B cell (primary cell): ENCODE measurements at regions not wholly inside any gene's neighbourhood (a gene's known extent, or its start where the extent isn't known, plus 50 kb on each side); places are given as distances from the start of the nearest gene placed in this dataset.

Experiments
- ATAC-seq: fragments of 200-7000 bp; cut with Tn5 transposase; one replicate; pipeline ENCODE4 v1.10.0; 2021; ENCODE audit warnings: low read depth, mild to moderate bottlenecking, moderate number of reproducible peaks, moderate library complexity
- CTCF ChIA-PET: fragments of 350-600 bp; sonication (Branson Sonifier 250); formaldehyde crosslinking; loops from one replicate; lab custom pipeline; 2021; ENCODE audit warnings: antibody characterized with exemption, inconsistent platforms; lab: Charles Lee
- POLR2A ChIA-PET: fragments of 350-600 bp; sonication (Branson Sonifier 250); formaldehyde crosslinking; loops from one replicate; lab custom pipeline; 2021; ENCODE audit warnings: antibody characterized with exemption; lab: Charles Lee
- DNase-seq: peaks from one replicate; pipeline ENCODE4 v3.0.0; 2013
- H2AFZ ChIP-seq: 2 replicates; pipeline ENCODE4 v1.6.1; 2012; ENCODE audit warnings: mild to moderate bottlenecking, low read depth, low read length; ENCODE audit not compliant: insufficient read depth, poor library complexity, severe bottlenecking
- H3K27ac ChIP-seq, 2 donors: 1 replicate in 1 of 2; 2 replicates in 1 of 2; pipeline ENCODE4 v1.5.1; 2012 to 2013; ENCODE audit warnings: low read length in 2 of 2, mild to moderate bottlenecking in 2 of 2, moderate library complexity in 1 of 2
- H3K27me3 ChIP-seq, 4 experiments: fragments of 200-600 bp in 1 of 4; sonication (generic) in 1 of 4; replicated peaks in 1 of 4; 1 replicate in 2 of 4; 2 replicates in 2 of 4; pipeline versions ENCODE4 v1.6.1 to v1.7.0; 2013 to 2016; ENCODE audit warnings: low read length in 3 of 4, mild to moderate bottlenecking in 2 of 4, mixed read lengths in 1 of 4, moderate library complexity in 1 of 4; ENCODE audit not compliant: insufficient read depth in 4 of 4, control insufficient read depth in 3 of 4; ENCODE audit errors: control extremely low read depth in 1 of 4
- H3K36me3 ChIP-seq, 2 experiments: replicated peaks in 1 of 2; 1 replicate in 1 of 2; 2 replicates in 1 of 2; pipeline versions ENCODE4 v1.6.1 to v1.7.1; 2013; ENCODE audit warnings: low read length in 1 of 2; ENCODE audit not compliant: insufficient read depth in 2 of 2, control insufficient read depth in 1 of 2; ENCODE audit errors: control extremely low read depth in 1 of 2, extremely low read depth in 1 of 2
- H3K4me1 ChIP-seq, 2 donors: fragments of 200-600 bp in 1 of 2; sonication (generic) in 1 of 2; 1 replicate in 1 of 2; 2 replicates in 1 of 2; pipeline versions ENCODE4 v1.5.1 to v1.6.1; 2013 to 2017; ENCODE audit warnings: low read length in 2 of 2; ENCODE audit not compliant: control insufficient read depth in 2 of 2, insufficient read depth in 2 of 2
- H3K4me2 ChIP-seq: replicated peaks from 2 replicates; pipeline ENCODE3; 2012; ENCODE audit warnings: mild to moderate bottlenecking, low read depth, low read length; ENCODE audit not compliant: poor library complexity, severe bottlenecking
- H3K4me3 ChIP-seq, 5 experiments: fragments of 200-600 bp in 1 of 5; sonication (generic) in 1 of 5; 1 replicate in 3 of 5; 2 replicates in 2 of 5; pipeline versions ENCODE4 v1.5.1 to v1.7.0; 2011 to 2016; ENCODE audit warnings: low read length in 4 of 5, mild to moderate bottlenecking in 4 of 5, low read depth in 2 of 5, control low read depth in 1 of 5, moderate library complexity in 1 of 5; ENCODE audit not compliant: insufficient read depth in 1 of 5; ENCODE audit errors: control extremely low read depth in 1 of 5, extremely low read depth in 1 of 5
- H3K79me2 ChIP-seq: fragments of 200-600 bp; sonication (generic); one replicate; pipeline ENCODE4 v1.6.0; 2016; ENCODE audit warnings: low read length; ENCODE audit not compliant: control insufficient read depth, insufficient read depth
- H3K9ac ChIP-seq: fragments of 200-600 bp; sonication (generic); 2 replicates; pipeline ENCODE4 v1.6.1; 2017; ENCODE audit warnings: mild to moderate bottlenecking, low read length, moderate library complexity
- H3K9me3 ChIP-seq, 3 donors: one replicate each; pipeline versions ENCODE4 v1.6.1 to v1.7.1; 2013; ENCODE audit warnings: low read length in 2 of 3; ENCODE audit not compliant: control insufficient read depth in 2 of 3, insufficient read depth in 1 of 3; ENCODE audit errors: control extremely low read depth in 1 of 3
- H4K20me1 ChIP-seq: 2 replicates; pipeline ENCODE4 v1.6.0; 2012; ENCODE audit warnings: mild to moderate bottlenecking, low read length; ENCODE audit not compliant: insufficient read depth, control insufficient read depth, poor library complexity, severe bottlenecking
- H3K27ac Mint-ChIP-seq: one replicate; pipeline ENCODE4 v1.8.0; 2021; ENCODE audit warnings: mixed read lengths
- H3K27me3 Mint-ChIP-seq: one replicate; pipeline ENCODE4 v1.8.0; 2021; ENCODE audit warnings: mixed read lengths
- H3K4me1 Mint-ChIP-seq: one replicate; pipeline ENCODE4 v1.8.0; 2021; ENCODE audit warnings: mixed read lengths
- H3K4me3 Mint-ChIP-seq: one replicate; pipeline ENCODE4 v1.8.0; 2021; ENCODE audit warnings: mixed read lengths
- H3K9me3 Mint-ChIP-seq: one replicate; pipeline ENCODE4 v1.8.0; 2022; ENCODE audit warnings: mixed read lengths; ENCODE audit not compliant: insufficient read depth
- EZH2 ChIP-seq: IDR thresholded peaks from 2 replicates; pipeline ENCODE4 v1.6.1; 2012; ENCODE audit warnings: borderline replicate concordance, low read depth, mild to moderate bottlenecking, moderate library complexity, low read length; ENCODE audit not compliant: insufficient read depth, poor library complexity, severe bottlenecking
- WGBS: methylation state at CpG from one replicate; pipeline ENCODE4 v1.1.5; 2013; ENCODE audit warnings: missing lambda C conversion rate; ENCODE audit not compliant: insufficient coverage; 5-methylcytosine and 5-hydroxymethylcytosine counted together
- intact Hi-C: fragments of 100-400 bp; cut with micrococcal nuclease; formaldehyde crosslinking; loops from one replicate; pipeline ENCODE4 v1.10.0; 2022
- TF ChIP-seq, protein P1 (sequence below): fragments of 200-600 bp; IDR thresholded peaks from one replicate; pipeline ENCODE4 v1.8.0; 2022; ENCODE audit warnings: antibody characterized with exemption, mild to moderate bottlenecking

DNA sequence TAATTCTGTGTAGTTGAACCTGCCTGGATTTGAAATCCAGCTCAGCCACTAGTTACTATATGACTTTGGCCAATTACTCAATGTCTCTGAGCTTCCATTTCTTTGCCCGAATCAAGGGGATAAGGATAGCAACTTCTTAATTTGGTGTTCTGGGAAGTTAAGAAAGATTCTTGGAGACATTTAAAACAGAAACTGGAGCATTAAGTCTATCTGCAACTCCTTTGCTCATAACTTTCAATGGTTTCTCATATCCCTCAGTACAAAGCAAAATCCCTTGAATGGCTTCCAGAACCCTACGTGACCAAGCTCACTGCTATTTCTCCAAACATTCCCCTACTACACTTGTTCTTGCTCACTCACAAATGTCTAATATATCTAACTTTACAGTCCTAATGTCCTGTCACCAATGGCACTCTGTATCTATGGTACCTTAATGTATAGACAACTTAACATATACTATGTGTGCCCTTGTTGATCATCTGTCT lies 849.1 kb upstream of the SLIT2 start:
- DNase-seq: no peak
- H3K4me3 Mint-ChIP-seq: no peak overlapping the region
- Histone ChIP-seq H3K4me3 (no peak overlapping the region), H4K20me1 (no peaks in the 10 kb centered on the region), H3K4me1 (no peaks in the 10 kb centered on the region), H2AFZ (no peak overlapping the region), H3K79me2 (no peaks in the 10 kb centered on the region), H3K27ac (no peak overlapping the region), H3K9ac (no peak overlapping the region), H3K36me3 (no peaks in the 10 kb centered on the region), H3K9me3 (no peaks in the 10 kb centered on the region), H3K4me2 (no peak overlapping the region), H3K27me3 (no peaks in the 10 kb centered on the region)
- CTCF ChIA-PET: no interaction called here
- intact Hi-C loops: no loop called here
- no peaks in the 10 kb centered on the region for H3K27me3 Mint-ChIP-seq
- POLR2A ChIA-PET: no interaction called here
- no peaks in the 10 kb centered on the region for H3K9me3 Mint-ChIP-seq
- no peaks in the 10 kb centered on the region for H3K4me1 Mint-ChIP-seq
- TF ChIP-seq, protein P1, sequence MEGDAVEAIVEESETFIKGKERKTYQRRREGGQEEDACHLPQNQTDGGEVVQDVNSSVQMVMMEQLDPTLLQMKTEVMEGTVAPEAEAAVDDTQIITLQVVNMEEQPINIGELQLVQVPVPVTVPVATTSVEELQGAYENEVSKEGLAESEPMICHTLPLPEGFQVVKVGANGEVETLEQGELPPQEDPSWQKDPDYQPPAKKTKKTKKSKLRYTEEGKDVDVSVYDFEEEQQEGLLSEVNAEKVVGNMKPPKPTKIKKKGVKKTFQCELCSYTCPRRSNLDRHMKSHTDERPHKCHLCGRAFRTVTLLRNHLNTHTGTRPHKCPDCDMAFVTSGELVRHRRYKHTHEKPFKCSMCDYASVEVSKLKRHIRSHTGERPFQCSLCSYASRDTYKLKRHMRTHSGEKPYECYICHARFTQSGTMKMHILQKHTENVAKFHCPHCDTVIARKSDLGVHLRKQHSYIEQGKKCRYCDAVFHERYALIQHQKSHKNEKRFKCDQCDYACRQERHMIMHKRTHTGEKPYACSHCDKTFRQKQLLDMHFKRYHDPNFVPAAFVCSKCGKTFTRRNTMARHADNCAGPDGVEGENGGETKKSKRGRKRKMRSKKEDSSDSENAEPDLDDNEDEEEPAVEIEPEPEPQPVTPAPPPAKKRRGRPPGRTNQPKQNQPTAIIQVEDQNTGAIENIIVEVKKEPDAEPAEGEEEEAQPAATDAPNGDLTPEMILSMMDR: no peak
- no peak for TF ChIP-seq EZH2
- no peak for ATAC-seq
- no peak overlapping the region for H3K27ac Mint-ChIP-seq
- 100% methylated on average over 1 of the region's 2 CpGs for WGBS

DNA sequence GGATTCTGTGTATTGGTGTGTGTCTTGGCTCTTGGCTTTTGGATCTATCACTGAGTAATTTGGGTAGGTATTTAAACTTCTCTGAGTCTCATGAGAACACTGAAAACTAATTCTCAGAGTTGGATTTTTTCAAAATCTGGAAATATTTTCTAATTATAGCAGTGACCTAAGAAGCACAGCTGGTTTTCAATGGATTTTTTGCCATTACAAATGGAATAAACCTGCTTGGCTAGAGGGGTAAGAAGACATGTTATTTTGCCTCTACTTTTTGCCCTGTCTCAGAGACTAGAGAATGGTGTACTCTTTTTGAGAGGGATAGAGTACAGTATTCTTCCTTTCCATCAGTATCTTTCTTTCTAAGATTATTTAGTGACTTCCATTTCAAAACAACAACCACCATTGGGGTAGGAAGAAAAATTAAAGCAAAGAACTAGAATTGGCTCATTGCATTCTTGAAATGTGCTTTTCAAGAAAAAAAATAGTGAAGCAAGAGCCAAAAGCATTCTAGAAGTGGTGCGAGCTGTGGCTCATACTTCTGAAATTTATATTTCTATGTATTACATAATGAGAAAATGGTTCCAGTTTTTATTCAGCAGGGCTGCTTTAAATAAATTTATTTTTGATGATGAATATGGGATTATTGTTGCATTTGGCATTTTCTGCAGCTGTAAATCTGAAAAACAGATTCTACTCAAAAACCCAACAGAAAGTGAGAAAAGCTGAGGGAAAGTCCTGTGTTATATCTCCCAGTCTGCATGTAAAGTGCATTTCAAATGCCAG lies 850.2 kb upstream of the SLIT2 start:
- H3K4me3 ChIP-seq: no peak overlapping the region
- H3K4me1 Mint-ChIP-seq: no peaks in the 10 kb centered on the region
- no peaks in the 10 kb centered on the region for H3K36me3 ChIP-seq
- H3K27me3 ChIP-seq: no peaks in the 10 kb centered on the region
- H3K79me2 ChIP-seq: no peaks in the 10 kb centered on the region
- no peak overlapping the region for H2AFZ ChIP-seq
- H3K27me3 Mint-ChIP-seq: no peaks in the 10 kb centered on the region
- no peak for ATAC-seq
- no peaks in the 10 kb centered on the region for H3K4me1 ChIP-seq
- intact Hi-C loops: no loop called here
- H3K9me3 Mint-ChIP-seq: peaks cover 2% of the 10 kb centered on the region
- no peak for DNase-seq
- H3K9ac ChIP-seq: no peak overlapping the region
- H3K27ac Mint-ChIP-seq: no peak overlapping the region
- H3K4me3 Mint-ChIP-seq: no peak overlapping the region
- whole genome bisulfite sequencing: no CpG with 5 or more reads among the region's 1 CpG
- POLR2A ChIA-PET: no interaction called here
- H3K4me2 ChIP-seq: no peak overlapping the region
- CTCF ChIA-PET: no interaction called here
- H3K27ac ChIP-seq: no peak overlapping the region
- TF ChIP-seq EZH2: no peak
- TF ChIP-seq, protein P1: no peak
- H4K20me1 ChIP-seq: no peaks in the 10 kb centered on the region
- no peaks in the 10 kb centered on the region for H3K9me3 ChIP-seq
